ENCODE measurements at regions not wholly inside any gene's neighbourhood (a gene's known extent, or its start where the extent isn't known, plus 50 kb on each side); places are given as distances from the start of the nearest gene placed in this dataset.
A peak's percentile ranks its signal among the peaks of the same experiment; 100 is the strongest.
"Not testable (repeated sequence)": the region's sequence is repeated elsewhere in the genome, so short reads cannot be mapped to it uniquely, and the experiment has no call there.

DNA sequence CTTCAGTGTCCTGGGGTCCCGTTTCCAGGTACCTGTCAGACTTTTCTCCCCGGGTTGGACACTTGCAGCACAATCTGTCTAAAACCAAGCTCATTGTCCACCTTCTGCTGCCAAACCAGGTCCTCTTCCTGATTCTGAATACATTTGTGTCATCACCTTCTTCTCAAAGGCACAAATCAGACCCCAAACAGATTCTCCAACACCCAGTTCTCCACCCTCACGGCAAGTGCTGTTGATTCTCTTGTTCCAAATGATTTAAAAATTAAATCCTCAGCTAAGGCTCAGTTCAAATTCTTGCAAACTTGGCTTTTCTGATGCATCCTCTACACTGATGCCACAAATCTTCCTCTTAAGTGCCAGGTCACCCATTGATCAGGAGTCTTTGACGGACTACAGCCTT is 122.5 kb upstream of the LDB2 start:
- H3K4me1 ChIP-seq (ENCODE audit: control insufficient read depth, insufficient read depth, low read depth, low read length): no peaks in the 10 kb centered on the region
- no peak overlapping the region for H3K18ac ChIP-seq (ENCODE audit: low read depth in 1 of 2, low read length in 2 of 2)
- H3K14ac ChIP-seq (ENCODE audit: low read length in 2 of 2): no peak overlapping the region
- no peak overlapping the region for H2BK15ac ChIP-seq (ENCODE audit: low read depth, poor library complexity, severe bottlenecking)
- no peaks in the 10 kb centered on the region for H3K36me3 ChIP-seq (ENCODE audit: control insufficient read depth in 1 of 2, insufficient read depth in 2 of 2, low read depth in 1 of 2, low read length in 2 of 2)
- H4K8ac ChIP-seq (ENCODE audit: low read length): no peak overlapping the region
- no peak overlapping the region for H4K91ac ChIP-seq (ENCODE audit: low read length)
- no peak overlapping the region for H3K9ac ChIP-seq (ENCODE audit: low read length)
- no peak overlapping the region for H2BK5ac ChIP-seq (ENCODE audit: low read depth, low read length, poor library complexity, severe bottlenecking)
- 86% methylated on average over 4 of the region's 4 CpGs for WGBS
- no peaks in the 10 kb centered on the region for H3K79me1 ChIP-seq (replicated peaks; ENCODE audit: low read length, poor library complexity, severe bottlenecking)
- H3K23ac ChIP-seq (ENCODE audit: low read length in 2 of 2): no peak overlapping the region
- no peak overlapping the region for H3K4ac ChIP-seq (ENCODE audit: low read depth in 1 of 2, low read length in 2 of 2)
- H2AFZ ChIP-seq (ENCODE audit: low read depth, low read length): no peak overlapping the region
- H2AK5ac ChIP-seq (ENCODE audit: low read length, severe bottlenecking): no peak overlapping the region
- H3K4me2 ChIP-seq (ENCODE audit: low read length, poor library complexity, severe bottlenecking): no peak overlapping the region
- no peak for DNase-seq
- H3K27me3 ChIP-seq (ENCODE audit: control insufficient read depth in 1 of 2, insufficient read depth in 1 of 2, low read length in 2 of 2): no peaks in the 10 kb centered on the region
- H3K27ac ChIP-seq (ENCODE audit: low read length, poor library complexity, severe bottlenecking): no peak overlapping the region
- H3K9me3 ChIP-seq (ENCODE audit: control insufficient read depth, low read length): no peaks in the 10 kb centered on the region
- H3K4me3 ChIP-seq (ENCODE audit: insufficient read depth in 1 of 2, low read depth in 1 of 2, low read length in 2 of 2): no peak overlapping the region
- H2BK120ac ChIP-seq (ENCODE audit: low read depth, low read length): no peak overlapping the region
- H2BK12ac ChIP-seq (ENCODE audit: low read length in 2 of 2): no peak overlapping the region

DNA sequence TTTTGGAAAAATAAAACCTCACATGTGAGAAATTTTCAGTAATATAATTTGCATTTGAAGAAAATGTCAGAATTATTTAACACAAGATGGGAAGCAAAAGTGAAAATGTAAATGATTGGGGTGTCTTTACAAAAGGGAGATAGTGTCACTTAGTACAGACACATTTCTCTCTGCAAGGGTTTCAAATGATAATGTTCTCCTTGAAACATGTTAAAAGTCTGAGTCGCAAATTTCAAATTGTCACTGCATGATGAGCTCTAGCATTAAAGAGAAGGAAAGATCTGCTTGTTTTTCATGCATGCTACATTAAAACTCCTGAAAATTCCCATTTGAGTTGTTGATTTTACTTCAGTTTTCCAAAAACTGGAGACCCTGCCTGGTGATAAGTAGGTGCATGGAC is 122.0 kb upstream of the LDB2 start:
- Histone ChIP-seq H3K36me3 (ENCODE audit: control insufficient read depth in 1 of 2, insufficient read depth in 2 of 2, low read depth in 1 of 2, low read length in 2 of 2) (no peaks in the 10 kb centered on the region), H3K18ac (ENCODE audit: low read depth in 1 of 2, low read length in 2 of 2) (no peak overlapping the region), H4K8ac (ENCODE audit: low read length) (no peak overlapping the region), H3K79me1 (replicated peaks; ENCODE audit: low read length, poor library complexity, severe bottlenecking) (no peaks in the 10 kb centered on the region), H2BK5ac (ENCODE audit: low read depth, low read length, poor library complexity, severe bottlenecking) (no peak overlapping the region), H3K27ac (ENCODE audit: low read length, poor library complexity, severe bottlenecking) (no peak overlapping the region), H2AK5ac (ENCODE audit: low read length, severe bottlenecking) (no peak overlapping the region), H3K14ac (ENCODE audit: low read length in 2 of 2) (no peak overlapping the region), H2AFZ (ENCODE audit: low read depth, low read length) (no peak overlapping the region), H3K27me3 (ENCODE audit: control insufficient read depth in 1 of 2, insufficient read depth in 1 of 2, low read length in 2 of 2) (no peaks in the 10 kb centered on the region), H3K4ac (ENCODE audit: low read depth in 1 of 2, low read length in 2 of 2) (no peak overlapping the region), H2BK120ac (ENCODE audit: low read depth, low read length) (no peak overlapping the region), H3K4me1 (ENCODE audit: control insufficient read depth, insufficient read depth, low read depth, low read length) (no peaks in the 10 kb centered on the region), H3K23ac (ENCODE audit: low read length in 2 of 2) (no peak overlapping the region), H2BK12ac (ENCODE audit: low read length in 2 of 2) (no peak overlapping the region), H3K4me2 (ENCODE audit: low read length, poor library complexity, severe bottlenecking) (no peak overlapping the region), H3K9ac (ENCODE audit: low read length) (no peak overlapping the region), H2BK15ac (ENCODE audit: low read depth, poor library complexity, severe bottlenecking) (no peak overlapping the region), H3K9me3 (ENCODE audit: control insufficient read depth, low read length) (no peaks in the 10 kb centered on the region), H4K91ac (ENCODE audit: low read length) (no peak overlapping the region), H3K4me3 (ENCODE audit: insufficient read depth in 1 of 2, low read depth in 1 of 2, low read length in 2 of 2) (no peak overlapping the region)
- no peak for DNase-seq
- WGBS: 100% methylated on average over 1 of the region's 1 CpG

DNA sequence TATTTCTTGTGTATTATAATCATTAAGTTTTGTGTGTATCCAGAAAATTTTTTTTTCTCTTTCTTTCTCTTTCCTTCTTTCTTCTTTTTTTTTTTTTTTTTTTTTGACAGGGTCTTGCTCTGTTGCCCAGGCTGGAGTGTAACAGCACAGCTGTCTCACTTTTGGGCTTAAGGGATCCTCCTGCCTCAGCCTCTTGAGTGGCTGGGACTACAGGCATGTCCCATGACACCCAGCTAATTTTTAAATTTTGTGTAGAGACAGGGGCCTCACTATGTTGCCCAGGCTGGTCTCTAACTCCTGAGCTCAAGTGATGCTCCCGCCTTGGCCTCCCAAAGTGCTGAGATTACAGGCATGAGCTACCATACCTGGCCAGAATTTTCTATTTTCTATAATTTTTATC is 120.2 kb upstream of the LDB2 start:
- 100% methylated on average over 1 of the region's 1 CpG for WGBS
- H3K18ac ChIP-seq (ENCODE audit: low read depth in 1 of 2, low read length in 2 of 2); DNase-seq; H2AK5ac ChIP-seq (ENCODE audit: low read length, severe bottlenecking); H2AFZ ChIP-seq (ENCODE audit: low read depth, low read length); H3K14ac ChIP-seq (ENCODE audit: low read length in 2 of 2); H3K4me3 ChIP-seq (ENCODE audit: insufficient read depth in 1 of 2, low read depth in 1 of 2, low read length in 2 of 2); H3K9me3 ChIP-seq (ENCODE audit: control insufficient read depth, low read length); H3K79me1 ChIP-seq (replicated peaks; ENCODE audit: low read length, poor library complexity, severe bottlenecking); H3K9ac ChIP-seq (ENCODE audit: low read length); H3K4ac ChIP-seq (ENCODE audit: low read depth in 1 of 2, low read length in 2 of 2); H3K27ac ChIP-seq (ENCODE audit: low read length, poor library complexity, severe bottlenecking); H3K4me1 ChIP-seq (ENCODE audit: control insufficient read depth, insufficient read depth, low read depth, low read length); H3K4me2 ChIP-seq (ENCODE audit: low read length, poor library complexity, severe bottlenecking); H2BK120ac ChIP-seq (ENCODE audit: low read depth, low read length); H3K36me3 ChIP-seq (ENCODE audit: control insufficient read depth in 1 of 2, insufficient read depth in 2 of 2, low read depth in 1 of 2, low read length in 2 of 2); H4K91ac ChIP-seq (ENCODE audit: low read length); H3K23ac ChIP-seq (ENCODE audit: low read length in 2 of 2); H2BK5ac ChIP-seq (ENCODE audit: low read depth, low read length, poor library complexity, severe bottlenecking); H4K8ac ChIP-seq (ENCODE audit: low read length); H3K27me3 ChIP-seq (ENCODE audit: control insufficient read depth in 1 of 2, insufficient read depth in 1 of 2, low read length in 2 of 2); H2BK15ac ChIP-seq (ENCODE audit: low read depth, poor library complexity, severe bottlenecking); H2BK12ac ChIP-seq (ENCODE audit: low read length in 2 of 2): not testable (repeated sequence)

DNA sequence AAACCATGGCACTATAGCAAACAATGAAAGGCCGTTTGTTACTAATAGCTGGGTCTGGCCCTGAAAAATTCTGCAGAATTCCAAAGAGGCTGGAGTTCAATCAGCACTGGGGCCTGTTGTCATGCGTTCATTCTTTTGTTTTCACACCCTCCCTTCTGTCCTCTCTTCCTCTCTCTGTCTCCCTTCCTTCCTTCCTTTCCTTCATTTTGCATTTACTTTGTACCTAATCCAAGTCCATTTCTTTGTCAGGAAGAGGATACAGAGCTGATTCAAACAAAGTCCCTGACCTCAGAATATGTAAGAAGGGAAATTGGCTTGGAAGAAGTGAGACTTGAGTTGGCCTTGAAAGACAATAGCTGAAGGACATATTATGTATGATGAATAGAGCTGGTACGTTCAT is 119.6 kb upstream of the LDB2 start:
- no peak overlapping the region for H2BK12ac ChIP-seq (ENCODE audit: low read length in 2 of 2)
- WGBS: 80% methylated on average over 3 of the region's 3 CpGs
- no peak overlapping the region for H2BK15ac ChIP-seq (ENCODE audit: low read depth, poor library complexity, severe bottlenecking)
- no peak overlapping the region for H3K14ac ChIP-seq (ENCODE audit: low read length in 2 of 2)
- H3K27ac ChIP-seq (ENCODE audit: low read length, poor library complexity, severe bottlenecking): no peak overlapping the region
- H3K27me3 ChIP-seq (ENCODE audit: control insufficient read depth in 1 of 2, insufficient read depth in 1 of 2, low read length in 2 of 2): no peaks in the 10 kb centered on the region
- no peak overlapping the region for H3K18ac ChIP-seq (ENCODE audit: low read depth in 1 of 2, low read length in 2 of 2)
- no peak overlapping the region for H2BK5ac ChIP-seq (ENCODE audit: low read depth, low read length, poor library complexity, severe bottlenecking)
- H4K91ac ChIP-seq (ENCODE audit: low read length): no peak overlapping the region
- no peak overlapping the region for H3K4me3 ChIP-seq (ENCODE audit: insufficient read depth in 1 of 2, low read depth in 1 of 2, low read length in 2 of 2)
- no peak overlapping the region for H3K23ac ChIP-seq (ENCODE audit: low read length in 2 of 2)
- no peak overlapping the region for H3K4ac ChIP-seq (ENCODE audit: low read depth in 1 of 2, low read length in 2 of 2)
- H4K8ac ChIP-seq (ENCODE audit: low read length): no peak overlapping the region
- H2BK120ac ChIP-seq (ENCODE audit: low read depth, low read length): no peak overlapping the region
- no peaks in the 10 kb centered on the region for H3K9me3 ChIP-seq (ENCODE audit: control insufficient read depth, low read length)
- H3K9ac ChIP-seq (ENCODE audit: low read length): no peak overlapping the region
- H3K36me3 ChIP-seq (ENCODE audit: control insufficient read depth in 1 of 2, insufficient read depth in 2 of 2, low read depth in 1 of 2, low read length in 2 of 2): no peaks in the 10 kb centered on the region
- no peak overlapping the region for H2AFZ ChIP-seq (ENCODE audit: low read depth, low read length)
- DNase-seq: no peak
- H3K4me2 ChIP-seq (ENCODE audit: low read length, poor library complexity, severe bottlenecking): peak overlapping the region; percentile 11
- no peaks in the 10 kb centered on the region for H3K79me1 ChIP-seq (replicated peaks; ENCODE audit: low read length, poor library complexity, severe bottlenecking)
- H3K4me1 ChIP-seq (ENCODE audit: control insufficient read depth, insufficient read depth, low read depth, low read length): no peaks in the 10 kb centered on the region
- H2AK5ac ChIP-seq (ENCODE audit: low read length, severe bottlenecking): no peak overlapping the region

Measured in mesenchymal stem cell (in vitro differentiated cells and primary cell).